ENCODE measurements at regions not wholly inside any gene's neighbourhood (a gene's known extent, or its start where the extent isn't known, plus 50 kb on each side); places are given as distances from the start of the nearest gene placed in this dataset.

DNA sequence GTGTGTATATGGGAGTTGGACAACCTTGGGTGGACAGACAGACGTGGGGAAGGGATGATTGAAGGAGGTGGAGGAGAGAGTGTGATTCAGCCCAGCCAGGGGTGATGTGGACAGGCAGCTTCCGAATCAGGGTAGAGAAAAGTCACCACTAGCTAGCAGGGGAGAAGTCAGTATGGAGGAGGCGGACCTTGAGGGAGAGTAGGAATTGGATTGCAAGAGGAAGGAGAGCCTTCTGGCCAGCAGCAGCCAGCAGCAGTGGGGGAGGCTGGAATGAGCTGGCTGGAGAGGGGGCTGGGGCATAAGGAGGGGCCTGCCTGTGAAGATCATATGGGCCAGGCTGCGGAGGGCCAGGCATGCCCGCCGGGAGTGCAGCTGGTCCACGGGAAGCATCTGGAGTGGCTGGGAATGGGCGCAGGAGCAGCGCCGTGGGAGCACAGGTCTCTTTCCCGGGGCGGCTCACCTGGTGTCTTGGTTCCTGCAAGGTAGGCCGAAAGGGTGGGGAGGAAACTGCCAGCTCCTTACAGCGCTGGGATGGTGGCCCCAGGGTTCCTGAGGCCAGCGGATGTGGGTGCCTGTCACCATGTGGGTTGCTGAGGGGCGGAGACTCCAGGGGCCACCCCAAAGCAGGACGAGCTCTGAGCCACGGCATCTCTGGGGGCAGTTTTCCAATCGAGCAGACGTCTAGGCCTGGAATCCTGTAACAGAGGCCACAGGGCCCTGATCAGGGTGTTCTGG, 235.3 kb downstream of the SEC14L1 start (continued):
- no peak for TF ChIP-seq JUN (IDR thresholded peaks at IDR 0.05; ENCODE audit: low read depth, low read length)
